Ishikawa (cell line): ENCODE measurements at regions not wholly inside any gene's neighbourhood (a gene's known extent, or its start where the extent isn't known, plus 50 kb on each side); places are given as distances from the start of the nearest gene placed in this dataset.

Experiments
- CEBPB ChIP-seq: IDR thresholded peaks from 2 replicates; pipeline ENCODE4 v1.6.1; 2012
- CREB1 ChIP-seq: IDR thresholded peaks from 2 replicates; pipeline ENCODE4 v1.6.1; 2012; ENCODE audit warnings: low read depth
- EGR1 ChIP-seq: IDR thresholded peaks from 2 replicates; pipeline ENCODE4 v1.6.1; 2012
- EP300 ChIP-seq: IDR thresholded peaks from 2 replicates; pipeline ENCODE4 v1.6.1; 2012; ENCODE audit warnings: borderline replicate concordance
- FOXM1 ChIP-seq: IDR thresholded peaks from 2 replicates; pipeline ENCODE4 v1.6.1; 2012; ENCODE audit warnings: low read depth, borderline replicate concordance
- NFIC ChIP-seq: IDR thresholded peaks from 2 replicates; pipeline ENCODE4 v1.6.1; 2012
- RAD21 ChIP-seq: IDR thresholded peaks from 2 replicates; pipeline ENCODE4 v1.6.1; 2012; ENCODE audit warnings: low read depth
- TAF1 ChIP-seq: IDR thresholded peaks from 2 replicates; pipeline ENCODE4 v1.6.1; 2012; ENCODE audit warnings: low read depth, mild to moderate bottlenecking
- TCF12 ChIP-seq: IDR thresholded peaks from 2 replicates; pipeline ENCODE4 v1.6.1; 2012; ENCODE audit warnings: low read depth
- TEAD4 ChIP-seq: IDR thresholded peaks from 2 replicates; pipeline ENCODE4 v1.6.1; 2012
- YY1 ChIP-seq: IDR thresholded peaks from 2 replicates; pipeline ENCODE4 v1.6.1; 2012; ENCODE audit warnings: low read depth
- ZBTB7A ChIP-seq: IDR thresholded peaks from 2 replicates; pipeline ENCODE4 v1.6.1; 2012; ENCODE audit warnings: low read depth
- TF ChIP-seq, protein P1 (sequence below): IDR thresholded peaks from 2 replicates; pipeline ENCODE4 v1.6.1; 2012; ENCODE audit warnings: low read depth, mild to moderate bottlenecking
- TF ChIP-seq, protein P2 (sequence below): IDR thresholded peaks from 2 replicates; pipeline ENCODE4 v1.6.1; 2012
- TF ChIP-seq, protein P3 (sequence below): IDR thresholded peaks from 2 replicates; pipeline ENCODE4 v1.6.1; 2012

DNA sequence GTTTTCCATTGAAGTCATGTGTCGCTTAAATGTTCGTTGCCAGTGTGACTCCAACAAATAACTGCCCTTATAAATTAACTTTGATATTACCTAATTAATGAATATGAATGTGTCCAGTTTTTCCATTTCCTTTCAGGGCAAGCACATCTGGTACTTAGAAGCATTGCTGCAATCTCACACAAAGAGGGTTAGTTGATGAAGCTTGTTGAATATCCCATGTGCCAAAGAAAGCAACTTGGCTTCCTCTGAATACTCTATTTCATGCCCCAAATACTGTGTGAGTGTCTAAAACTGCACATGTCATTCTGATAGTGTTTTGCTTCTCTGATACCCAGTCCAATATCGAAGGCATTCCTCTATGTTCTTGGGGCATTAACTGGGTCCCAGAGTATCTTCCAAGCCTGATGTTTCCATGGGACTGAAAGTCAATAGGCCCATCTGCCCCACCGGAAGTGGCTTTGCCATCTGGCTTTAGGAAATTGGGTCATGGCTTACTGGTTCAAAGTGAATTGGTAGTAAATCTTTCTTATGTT is 75.8 kb upstream of the CNTN1 start:
- TF ChIP-seq TCF12 (no peak), CEBPB (no peak), NFIC (no peak), YY1 (no peak), EGR1 (no peak), FOXM1 (no peak)
- TF ChIP-seq, protein P1, sequence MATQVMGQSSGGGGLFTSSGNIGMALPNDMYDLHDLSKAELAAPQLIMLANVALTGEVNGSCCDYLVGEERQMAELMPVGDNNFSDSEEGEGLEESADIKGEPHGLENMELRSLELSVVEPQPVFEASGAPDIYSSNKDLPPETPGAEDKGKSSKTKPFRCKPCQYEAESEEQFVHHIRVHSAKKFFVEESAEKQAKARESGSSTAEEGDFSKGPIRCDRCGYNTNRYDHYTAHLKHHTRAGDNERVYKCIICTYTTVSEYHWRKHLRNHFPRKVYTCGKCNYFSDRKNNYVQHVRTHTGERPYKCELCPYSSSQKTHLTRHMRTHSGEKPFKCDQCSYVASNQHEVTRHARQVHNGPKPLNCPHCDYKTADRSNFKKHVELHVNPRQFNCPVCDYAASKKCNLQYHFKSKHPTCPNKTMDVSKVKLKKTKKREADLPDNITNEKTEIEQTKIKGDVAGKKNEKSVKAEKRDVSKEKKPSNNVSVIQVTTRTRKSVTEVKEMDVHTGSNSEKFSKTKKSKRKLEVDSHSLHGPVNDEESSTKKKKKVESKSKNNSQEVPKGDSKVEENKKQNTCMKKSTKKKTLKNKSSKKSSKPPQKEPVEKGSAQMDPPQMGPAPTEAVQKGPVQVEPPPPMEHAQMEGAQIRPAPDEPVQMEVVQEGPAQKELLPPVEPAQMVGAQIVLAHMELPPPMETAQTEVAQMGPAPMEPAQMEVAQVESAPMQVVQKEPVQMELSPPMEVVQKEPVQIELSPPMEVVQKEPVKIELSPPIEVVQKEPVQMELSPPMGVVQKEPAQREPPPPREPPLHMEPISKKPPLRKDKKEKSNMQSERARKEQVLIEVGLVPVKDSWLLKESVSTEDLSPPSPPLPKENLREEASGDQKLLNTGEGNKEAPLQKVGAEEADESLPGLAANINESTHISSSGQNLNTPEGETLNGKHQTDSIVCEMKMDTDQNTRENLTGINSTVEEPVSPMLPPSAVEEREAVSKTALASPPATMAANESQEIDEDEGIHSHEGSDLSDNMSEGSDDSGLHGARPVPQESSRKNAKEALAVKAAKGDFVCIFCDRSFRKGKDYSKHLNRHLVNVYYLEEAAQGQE: no peak

DNA sequence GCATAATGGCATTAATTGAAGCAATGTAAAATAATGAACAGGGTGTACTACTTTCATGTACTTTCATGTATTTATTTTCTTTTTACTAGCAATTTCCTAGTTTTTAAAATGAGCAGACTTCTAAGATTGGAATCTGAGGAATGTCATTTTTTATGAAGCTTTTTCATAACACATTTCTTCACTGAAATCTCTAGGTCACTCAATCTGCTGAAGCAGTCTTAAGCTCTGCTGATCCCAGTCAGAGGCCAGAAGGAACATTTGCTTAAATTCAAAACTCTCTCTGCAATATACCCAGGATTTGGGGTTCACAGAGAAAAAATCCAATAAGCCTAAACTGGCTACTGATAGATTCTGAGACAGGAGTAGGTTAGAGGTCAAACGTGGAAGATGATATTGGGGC is 73.6 kb upstream of the CNTN1 start:
- TF ChIP-seq EP300 (no peak), TAF1 (no peak), TCF12 (no peak), RAD21 (no peak), FOXM1 (no peak), YY1 (no peak), TEAD4 (no peak), CREB1 (no peak), ZBTB7A (no peak), CEBPB (no peak), NFIC (no peak)
- TF ChIP-seq, protein P2, sequence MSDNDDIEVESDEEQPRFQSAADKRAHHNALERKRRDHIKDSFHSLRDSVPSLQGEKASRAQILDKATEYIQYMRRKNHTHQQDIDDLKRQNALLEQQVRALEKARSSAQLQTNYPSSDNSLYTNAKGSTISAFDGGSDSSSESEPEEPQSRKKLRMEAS: no peak
- TF ChIP-seq, protein P1: no peak

DNA sequence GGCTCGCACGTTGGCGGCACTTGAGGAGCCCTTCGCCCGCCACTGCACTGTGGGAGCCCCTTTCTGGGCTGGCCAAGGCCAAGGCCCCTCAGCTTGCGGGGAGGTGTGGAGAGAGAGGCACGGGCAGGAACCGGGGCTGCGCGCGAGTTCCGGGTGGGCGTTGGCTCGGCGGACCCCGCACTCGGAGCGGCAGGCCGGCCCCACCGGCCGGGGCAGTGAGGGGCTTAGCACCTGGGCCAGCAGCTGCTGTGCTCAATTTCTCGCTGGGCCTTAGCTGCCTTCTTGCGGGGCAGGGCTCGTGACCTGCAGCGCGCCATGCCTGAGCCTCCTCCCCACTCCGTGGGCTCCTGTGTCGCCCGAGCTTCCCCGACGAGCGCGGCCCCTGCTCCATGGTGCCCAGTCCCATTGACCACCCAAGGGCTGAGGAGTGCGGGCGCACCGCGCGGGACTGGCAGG is 71.6 kb upstream of the CNTN1 start:
- TF ChIP-seq CEBPB (no peak), EP300 (no peak), FOXM1 (no peak), EGR1 (no peak), RAD21 (no peak), CREB1 (no peak), TEAD4 (no peak), NFIC (no peak), TCF12 (no peak), ZBTB7A (no peak), YY1 (no peak), TAF1 (no peak)
- TF ChIP-seq, protein P1: no peak
- TF ChIP-seq, protein P2: no peak
- TF ChIP-seq, protein P3, sequence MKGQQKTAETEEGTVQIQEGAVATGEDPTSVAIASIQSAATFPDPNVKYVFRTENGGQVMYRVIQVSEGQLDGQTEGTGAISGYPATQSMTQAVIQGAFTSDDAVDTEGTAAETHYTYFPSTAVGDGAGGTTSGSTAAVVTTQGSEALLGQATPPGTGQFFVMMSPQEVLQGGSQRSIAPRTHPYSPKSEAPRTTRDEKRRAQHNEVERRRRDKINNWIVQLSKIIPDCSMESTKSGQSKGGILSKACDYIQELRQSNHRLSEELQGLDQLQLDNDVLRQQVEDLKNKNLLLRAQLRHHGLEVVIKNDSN: no peak

DNA sequence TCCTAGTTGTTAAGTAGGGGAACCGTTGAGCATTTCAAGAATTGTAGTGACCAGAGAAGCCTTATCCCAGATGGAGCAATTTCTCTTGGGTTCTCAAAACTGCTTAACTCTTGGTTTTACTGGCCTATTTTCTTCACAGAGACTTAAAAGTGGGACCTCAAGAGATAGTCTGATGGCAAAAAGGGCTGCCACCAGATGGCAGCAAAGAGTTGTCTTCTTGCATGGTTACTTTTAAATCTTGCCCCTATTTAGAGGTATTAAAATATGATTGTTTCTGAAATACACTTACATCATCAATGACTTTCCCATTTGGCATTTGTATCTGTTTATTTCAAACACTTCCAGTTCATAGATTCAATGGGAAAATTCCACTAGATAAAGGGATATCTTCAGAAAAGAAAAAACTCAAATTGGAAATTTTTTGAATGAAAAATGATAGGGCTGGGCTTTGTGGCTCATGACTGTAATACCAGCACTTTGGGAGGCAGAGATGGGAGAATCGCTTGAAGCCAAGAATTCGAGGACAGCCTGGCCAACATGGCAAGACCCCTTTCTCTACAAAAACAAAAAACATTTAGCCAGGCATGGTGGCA is 69.9 kb upstream of the CNTN1 start:
- TF ChIP-seq, protein P3: no peak
- TF ChIP-seq EGR1 (no peak), TEAD4 (no peak), TCF12 (no peak), RAD21 (peak; percentile 89), FOXM1 (no peak), EP300 (no peak)

DNA sequence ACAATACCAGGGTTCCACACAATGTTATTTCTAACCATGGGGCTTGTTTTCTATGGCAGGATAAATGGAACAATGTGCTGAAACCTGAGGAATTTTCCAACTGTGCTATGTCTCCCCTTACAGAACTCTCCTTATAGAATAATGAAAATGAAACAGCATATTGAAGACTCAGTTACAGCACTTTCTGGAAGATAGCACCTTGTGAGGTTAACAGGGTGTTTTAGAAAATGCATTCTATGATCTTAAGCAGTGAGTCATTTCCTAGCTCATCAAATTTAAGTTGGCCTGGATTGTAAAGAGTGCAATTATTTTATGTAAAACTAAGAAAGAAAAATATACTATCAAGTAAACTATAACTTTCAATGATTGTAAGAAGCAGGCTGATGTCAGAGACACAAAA is 60.1 kb upstream of the CNTN1 start:
- TF ChIP-seq NFIC (no peak), RAD21 (no peak), TCF12 (no peak), ZBTB7A (no peak), EP300 (no peak), CEBPB (no peak), YY1 (no peak), TAF1 (no peak), EGR1 (no peak), FOXM1 (no peak), CREB1 (no peak), TEAD4 (no peak)
- TF ChIP-seq, protein P3: no peak
- TF ChIP-seq, protein P2: no peak
- TF ChIP-seq, protein P1: no peak
